Endothelial cell of umbilical vein (primary cell): ENCODE measurements at regions not wholly inside any gene's neighbourhood (a gene's known extent, or its start where the extent isn't known, plus 50 kb on each side); places are given as distances from the start of the nearest gene placed in this dataset.

Experiments used
- EZH2 ChIP-seq: IDR thresholded peaks from 2 replicates; pipeline ENCODE4 v1.6.1; 2012; ENCODE audit warnings: borderline replicate concordance, low read depth, mild to moderate bottlenecking, moderate library complexity, low read length, inconsistent platforms; ENCODE audit not compliant: severe bottlenecking
- JUN ChIP-seq: IDR thresholded peaks from 2 replicates; pipeline ENCODE4 v1.6.1; 2011; ENCODE audit warnings: borderline replicate concordance, low read depth; ENCODE audit not compliant: insufficient read length, insufficient read depth
- POLR2A ChIP-seq: IDR thresholded peaks from 2 replicates; pipeline ENCODE4 v1.6.1; 2012; ENCODE audit warnings: low read depth, mild to moderate bottlenecking, control low read depth, low read length
- POLR2AphosphoS5 ChIP-seq: IDR thresholded peaks from 2 replicates; pipeline ENCODE4 v1.6.1; 2012; ENCODE audit warnings: low read depth, mild to moderate bottlenecking, control low read depth, low read length, moderate library complexity; ENCODE audit not compliant: insufficient read depth
- TF ChIP-seq, protein P1 (sequence below), 2 donors: IDR thresholded peaks; 1 replicate in 1 of 2; 2 replicates in 1 of 2; pipeline ENCODE4 v1.5.1; 2011; ENCODE audit warnings: low read length in 2 of 2, mild to moderate bottlenecking in 2 of 2, moderate library complexity in 2 of 2, control low read depth in 1 of 2, inconsistent platforms in 1 of 2, low read depth in 1 of 2; ENCODE audit not compliant: insufficient read depth in 1 of 2; ENCODE audit errors: extremely low read depth in 1 of 2

DNA sequence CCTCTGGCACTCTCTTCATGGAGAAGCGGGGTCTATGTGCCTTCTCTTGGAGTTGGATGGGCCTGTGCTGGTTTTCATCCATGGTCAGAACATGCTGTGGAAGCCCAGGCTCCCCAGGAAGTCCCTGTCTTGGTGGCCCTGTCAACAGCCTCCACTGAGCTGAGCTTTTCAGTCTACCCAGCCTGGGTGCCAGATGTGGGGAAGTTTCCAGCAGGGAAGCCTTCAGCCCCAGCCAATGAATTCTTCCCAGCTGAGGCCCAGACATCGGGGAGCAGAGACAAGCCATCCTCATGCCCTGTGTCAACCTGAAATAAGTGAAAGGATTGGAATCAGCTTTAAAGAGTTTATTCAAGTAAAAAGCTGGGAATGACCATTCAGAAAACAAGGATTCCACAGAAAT is 75.1 kb upstream of the PGBD5 start:
- no peak for TF ChIP-seq POLR2A
- TF ChIP-seq, protein P1, sequence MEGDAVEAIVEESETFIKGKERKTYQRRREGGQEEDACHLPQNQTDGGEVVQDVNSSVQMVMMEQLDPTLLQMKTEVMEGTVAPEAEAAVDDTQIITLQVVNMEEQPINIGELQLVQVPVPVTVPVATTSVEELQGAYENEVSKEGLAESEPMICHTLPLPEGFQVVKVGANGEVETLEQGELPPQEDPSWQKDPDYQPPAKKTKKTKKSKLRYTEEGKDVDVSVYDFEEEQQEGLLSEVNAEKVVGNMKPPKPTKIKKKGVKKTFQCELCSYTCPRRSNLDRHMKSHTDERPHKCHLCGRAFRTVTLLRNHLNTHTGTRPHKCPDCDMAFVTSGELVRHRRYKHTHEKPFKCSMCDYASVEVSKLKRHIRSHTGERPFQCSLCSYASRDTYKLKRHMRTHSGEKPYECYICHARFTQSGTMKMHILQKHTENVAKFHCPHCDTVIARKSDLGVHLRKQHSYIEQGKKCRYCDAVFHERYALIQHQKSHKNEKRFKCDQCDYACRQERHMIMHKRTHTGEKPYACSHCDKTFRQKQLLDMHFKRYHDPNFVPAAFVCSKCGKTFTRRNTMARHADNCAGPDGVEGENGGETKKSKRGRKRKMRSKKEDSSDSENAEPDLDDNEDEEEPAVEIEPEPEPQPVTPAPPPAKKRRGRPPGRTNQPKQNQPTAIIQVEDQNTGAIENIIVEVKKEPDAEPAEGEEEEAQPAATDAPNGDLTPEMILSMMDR (IDR thresholded peaks at IDR 0.05; ENCODE audit: extremely low read depth in 1 of 2, insufficient read depth in 1 of 2, low read depth in 1 of 2, low read length in 2 of 2) = no peak
- TF ChIP-seq JUN = no peak
- no peak for TF ChIP-seq EZH2
- no peak for TF ChIP-seq POLR2AphosphoS5
